ENCODE measurements at regions not wholly inside any gene's neighbourhood (a gene's known extent, or its start where the extent isn't known, plus 50 kb on each side); places are given as distances from the start of the nearest gene placed in this dataset.

GRCh38 chr4:160493206-160493605 is 1390.3 kb downstream of the RAPGEF2 start:
- no peaks in the 10 kb centered on the region for H3K36me3 ChIP-seq (ENCODE audit: control insufficient read depth in 2 of 2, insufficient read depth in 2 of 2, low read length in 1 of 2)
- no TSS peak for BruUV-seq (replicated peaks)
- H3K79me2 ChIP-seq (ENCODE audit: control insufficient read depth, insufficient read depth, low read length), result no peaks in the 10 kb centered on the region
- H4K20me1 ChIP-seq (ENCODE audit: control insufficient read depth, insufficient read depth), result no peaks in the 10 kb centered on the region
- SMC1A ChIA-PET (ENCODE audit: uncharacterized antibody, unreplicated experiment), result no interaction called here
- H3K9ac ChIP-seq (ENCODE audit: control insufficient read depth, insufficient read depth, low read length), result no peak overlapping the region
- CTCF ChIA-PET, result no interaction called here
- no peak for DNase-seq (ENCODE audit: low read depth, low spot score)
- H3K27me3 ChIP-seq (replicated peaks in 1 of 2; ENCODE audit: control insufficient read depth in 2 of 2, insufficient read depth in 2 of 2, low read length in 1 of 2), result no peaks in the 10 kb centered on the region
- H3K4me1 ChIP-seq (ENCODE audit: control insufficient read depth, insufficient read depth, low read length), result no peaks in the 10 kb centered on the region
- no peak overlapping the region for H3K27ac ChIP-seq (ENCODE audit: control insufficient read depth, insufficient read depth)
- POLR2A ChIA-PET, result no interaction called here
- FAIRE-seq, result no peak
- ATAC-seq, result no peak
- no peaks in the 10 kb centered on the region for H3K9me3 ChIP-seq (replicated peaks; ENCODE audit: control insufficient read depth, insufficient read depth, low read length)
- intact Hi-C loops (cut with micrococcal nuclease; ENCODE audit: unreplicated experiment) (no loop called here), in situ Hi-C loops (cut with MboI) (no loop called here)
- RAD21 ChIA-PET (ENCODE audit: unreplicated experiment), result no interaction called here
- TF ChIP-seq POU2F2 (IDR thresholded peaks at IDR 0.05; ENCODE audit: borderline replicate concordance, low read depth, low read length) (no peak), PAX8 (IDR thresholded peaks at IDR 0.05) (no peak), GATAD2B (conservative IDR thresholded peaks at IDR 0.05; ENCODE audit: low read depth) (no peak), YY1 (IDR thresholded peaks at IDR 0.05; ENCODE audit: low read depth, low read length) (no peak), ATF7 (IDR thresholded peaks at IDR 0.05; ENCODE audit: low read depth) (no peak), SIN3A (IDR thresholded peaks at IDR 0.05; ENCODE audit: low read depth, low read length) (no peak), ZBTB11 (CRISPR knock-in tag; IDR thresholded peaks at IDR 0.05) (no peak)
- no peak overlapping the region for H3K4me2 ChIP-seq (ENCODE audit: control insufficient read depth, insufficient read depth)
- no peak overlapping the region for H3K4me3 ChIP-seq
- no peak overlapping the region for H2AFZ ChIP-seq (ENCODE audit: control insufficient read depth, low read depth, low read length)
- 37% methylated on average over 1 of the region's 1 CpG for WGBS (ENCODE audit: insufficient coverage, insufficient replicate concordance, low lambda C conversion rate, missing lambda C conversion rate)
